IPS DF 4.7 (cell line): ENCODE measurements at regions not wholly inside any gene's neighbourhood (a gene's known extent, or its start where the extent isn't known, plus 50 kb on each side); places are given as distances from the start of the nearest gene placed in this dataset.
"Not testable (repeated sequence)": the region's sequence is repeated elsewhere in the genome, so short reads cannot be mapped to it uniquely, and the experiment has no call there.

Experiments
- DNase-seq: peaks from one replicate; pipeline ENCODE4 v3.0.0-alpha.2; 2013; ENCODE audit warnings: low spot score; ENCODE audit errors: extremely low read depth

- no peak for DNase-seq
Measured at GRCh38 chr12:67758521-67758920, 110.0 kb downstream of the DYRK2 start.

DNA sequence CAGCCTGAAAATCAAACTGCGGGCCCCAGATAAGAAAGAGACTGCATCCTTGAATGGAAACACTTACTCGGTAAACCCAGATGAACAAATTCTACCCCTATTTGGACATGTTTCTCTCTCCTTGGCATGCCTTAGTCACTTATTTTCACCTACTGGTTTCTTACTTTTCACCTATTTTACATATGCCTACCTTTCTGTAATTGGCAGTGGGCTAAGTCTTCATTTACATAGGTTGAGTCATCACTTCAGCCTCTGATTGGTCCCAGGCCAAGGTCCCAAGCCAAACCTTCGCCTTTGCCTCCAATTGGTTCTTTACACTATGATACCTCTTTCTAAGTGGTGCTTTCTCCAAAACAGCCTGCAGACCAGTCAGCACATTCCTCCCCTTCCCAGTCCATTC, 111.3 kb downstream of the DYRK2 start:
- no peak for DNase-seq

DNA sequence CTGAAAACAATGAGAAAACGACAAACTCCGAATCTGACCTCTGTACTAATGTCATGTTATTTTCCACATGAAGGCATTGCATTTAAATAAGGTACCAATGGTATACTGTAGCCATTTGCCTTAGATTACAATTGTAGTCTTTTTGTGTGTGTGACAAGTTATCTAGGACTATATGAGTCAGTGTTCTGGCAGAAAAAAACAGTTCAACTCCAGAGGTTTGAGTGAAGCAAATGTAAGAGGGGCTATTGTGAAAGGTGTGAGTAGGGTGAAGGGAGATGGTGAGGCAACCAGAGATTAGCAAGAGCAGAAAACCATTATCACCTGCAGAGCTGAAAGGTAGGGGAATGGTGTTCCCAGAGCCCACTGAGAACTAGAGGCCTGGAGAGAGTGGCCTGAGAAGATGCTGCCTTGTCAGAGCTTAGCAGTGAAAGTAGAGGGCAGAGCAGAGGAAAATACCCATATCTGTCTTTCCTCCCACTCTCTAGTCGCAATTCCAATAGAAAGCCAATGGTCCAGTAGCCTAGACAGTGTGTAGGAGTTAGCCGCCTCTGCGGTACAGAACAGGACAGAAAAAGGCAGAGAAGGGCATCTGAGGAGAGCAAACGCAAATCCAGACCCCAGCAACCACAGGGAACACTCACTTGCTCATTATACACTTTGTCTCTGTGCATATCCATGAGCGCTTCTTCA, 112.2 kb downstream of the DYRK2 start:
- no peak for DNase-seq

DNA sequence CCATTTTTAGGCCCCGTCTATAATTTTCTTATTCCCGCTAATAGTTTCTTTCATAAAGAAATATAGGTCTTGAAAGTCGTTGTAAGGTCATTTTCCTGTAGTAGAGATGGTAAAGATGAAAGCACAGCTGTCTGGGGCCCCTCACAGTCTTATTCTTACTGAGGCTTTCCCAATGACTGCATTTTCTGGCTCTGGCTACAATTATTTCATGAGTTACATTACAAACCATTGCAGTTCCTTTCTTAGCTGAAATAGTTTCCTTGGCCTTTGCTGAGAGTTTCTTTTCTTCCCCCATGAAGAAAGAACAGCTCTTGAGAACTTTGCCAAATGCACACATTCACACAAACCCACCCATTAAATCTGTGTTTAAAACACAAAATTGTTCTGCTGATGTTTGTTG, 113.0 kb downstream of the DYRK2 start:
- no peak for DNase-seq

GRCh38 chr12:67764055-67764454, 115.5 kb downstream of the DYRK2 start:
- no peak for DNase-seq

DNA sequence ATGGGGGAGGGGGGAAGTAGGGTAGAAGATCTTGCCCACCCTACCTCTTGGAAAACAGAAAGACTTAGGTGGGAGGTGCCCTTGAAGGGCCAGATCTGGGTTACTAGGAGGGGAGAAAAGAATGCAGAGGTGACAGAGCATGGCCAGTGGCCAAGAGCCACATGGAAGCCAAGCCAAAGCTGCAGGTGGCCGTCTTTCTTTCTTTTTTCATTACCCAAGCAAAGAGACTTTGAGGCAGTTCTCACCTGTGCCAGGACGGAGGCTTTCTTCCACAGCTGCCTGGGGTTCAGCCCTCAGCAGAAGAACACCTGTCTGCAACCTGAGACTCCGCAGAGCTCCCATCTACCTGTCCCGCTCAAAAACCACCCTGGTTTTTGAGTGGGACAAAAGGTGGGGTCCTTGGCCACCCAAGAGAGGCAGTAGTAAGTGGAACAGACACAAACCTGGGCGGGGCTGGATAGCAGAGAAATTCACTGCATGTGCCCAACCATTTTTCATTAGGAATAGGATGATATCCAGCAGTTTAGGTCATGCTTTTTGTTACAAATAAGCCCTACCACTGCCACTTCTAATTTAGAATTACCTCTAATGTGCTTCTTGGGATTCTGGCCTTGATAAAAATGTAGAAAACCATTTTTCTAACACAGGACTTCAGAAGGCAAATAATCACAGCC, 116.5 kb downstream of the DYRK2 start:
- no peak for DNase-seq

GRCh38 chr12:67765776-67766766, 117.5 kb downstream of the DYRK2 start:
- DNase-seq = no peak

GRCh38 chr12:67772267-67773169, 124.0 kb downstream of the DYRK2 start:
- peak; percentile 93 for DNase-seq

DNA sequence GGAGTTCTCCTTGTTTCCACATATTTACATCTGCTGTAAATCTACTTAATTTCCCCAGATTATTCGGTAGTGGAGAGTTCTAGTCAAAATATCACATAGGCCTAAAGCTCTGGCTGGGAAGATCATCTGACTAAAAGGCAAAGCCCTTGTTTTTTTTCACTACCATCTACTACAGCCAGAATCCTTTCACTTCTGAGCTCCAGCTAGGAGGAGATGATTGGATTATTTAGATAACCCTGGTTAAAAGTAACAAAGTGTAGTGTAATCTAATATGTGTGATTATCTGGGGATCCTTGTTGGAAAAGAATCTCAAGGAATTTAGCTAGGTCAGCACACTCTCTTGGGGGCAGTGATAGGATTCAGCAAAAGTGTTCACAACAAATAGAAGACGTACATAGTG, 125.4 kb downstream of the DYRK2 start:
- DNase-seq = no peak

GRCh38 chr12:67774983-67775587, 126.5 kb downstream of the DYRK2 start:
- DNase-seq = no peak

- no peak for DNase-seq
Measured at GRCh38 chr12:67780580-67781084, 132.1 kb downstream of the DYRK2 start.

DNA sequence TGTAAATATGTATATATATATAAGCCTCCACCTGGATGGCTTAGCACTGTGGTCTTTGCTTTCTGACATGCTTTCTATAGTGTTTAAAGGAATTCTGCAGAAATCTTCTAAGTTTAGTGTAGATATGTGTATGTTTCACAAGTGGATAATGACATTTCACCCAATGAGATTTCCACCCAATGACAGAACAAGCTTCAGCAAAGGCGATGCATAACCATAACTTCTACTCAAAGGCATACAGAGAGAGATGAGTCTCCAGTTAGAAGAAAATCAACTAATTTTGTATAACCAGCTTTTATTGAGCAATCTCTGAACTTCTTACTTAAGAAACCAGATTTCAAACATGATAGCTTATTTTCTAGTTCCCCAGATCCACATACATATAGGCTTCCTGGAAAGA, 134.0 kb downstream of the DYRK2 start:
- DNase-seq = no peak

DNA sequence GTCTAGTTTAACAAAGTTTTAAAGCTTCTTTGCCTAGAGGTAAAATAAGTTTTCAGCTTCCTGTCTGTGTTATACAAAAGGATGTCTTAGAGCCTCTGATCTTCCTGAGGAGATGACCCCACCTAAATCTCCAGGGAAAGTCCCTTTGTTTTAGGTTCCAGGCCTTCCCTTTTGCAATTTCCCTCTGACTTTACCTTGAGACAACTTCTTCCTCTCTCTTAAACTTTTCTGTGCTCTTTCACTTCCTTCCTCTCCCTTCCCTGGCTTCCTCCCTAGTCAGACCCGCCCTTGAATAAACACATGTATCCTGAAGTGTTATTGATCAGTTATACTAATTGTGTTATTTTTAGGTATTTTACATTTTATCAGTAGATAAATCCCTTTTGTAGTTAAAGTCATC, 134.8 kb downstream of the DYRK2 start:
- no peak for DNase-seq

DNA sequence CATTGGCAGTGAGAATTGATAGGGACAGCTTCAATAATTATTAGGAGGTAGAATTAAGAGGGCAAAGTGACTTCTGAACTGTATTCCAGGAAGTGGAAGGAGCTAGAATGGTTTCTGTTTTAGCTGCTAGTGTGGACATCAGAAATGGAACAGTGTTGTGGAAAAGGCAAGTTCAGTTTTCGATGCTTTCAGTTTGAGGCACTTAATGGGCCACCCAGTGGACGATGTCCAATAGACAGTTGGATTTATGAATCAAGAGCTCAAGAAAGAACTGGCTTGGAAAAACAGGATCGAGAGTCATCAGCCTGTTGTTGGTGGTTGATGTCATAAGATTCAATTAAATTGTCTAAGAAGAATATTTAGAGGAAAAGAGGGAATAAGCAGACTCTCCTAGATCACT, 136.3 kb downstream of the DYRK2 start:
- DNase-seq = no peak

GRCh38 chr12:67786086-67786485, 137.5 kb downstream of the DYRK2 start:
- no peak for DNase-seq

DNA sequence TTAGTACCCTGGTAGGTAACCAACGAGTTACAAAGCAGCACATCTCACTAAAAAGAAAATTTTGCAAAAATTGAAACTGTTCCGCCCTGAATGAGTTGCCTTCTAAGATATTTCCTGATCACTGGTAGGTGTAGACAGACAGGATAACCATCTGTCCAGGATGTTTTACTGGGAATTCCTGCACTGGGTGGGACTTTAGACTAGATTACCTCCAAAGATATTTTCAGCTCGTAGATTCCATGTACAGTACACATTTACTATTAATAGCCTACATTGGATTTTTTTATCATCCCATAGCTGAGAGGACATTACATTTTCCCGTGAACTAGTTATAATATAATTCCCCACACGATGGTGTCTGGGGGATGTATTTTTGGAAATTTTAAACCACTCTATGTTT, 139.6 kb downstream of the DYRK2 start:
- no peak for DNase-seq

GRCh38 chr12:67789266-67789665, 140.7 kb downstream of the DYRK2 start:
- DNase-seq = no peak

GRCh38 chr12:67790660-67791059, 142.1 kb downstream of the DYRK2 start:
- no peak for DNase-seq

- DNase-seq = not testable (repeated sequence)
Measured at GRCh38 chr12:67791362-67791761, 142.8 kb downstream of the DYRK2 start.

GRCh38 chr12:67792185-67792584, 143.6 kb downstream of the DYRK2 start:
- no peak for DNase-seq
